SK-N-MC (cell line): ENCODE measurements at regions not wholly inside any gene's neighbourhood (a gene's known extent, or its start where the extent isn't known, plus 50 kb on each side); places are given as distances from the start of the nearest gene placed in this dataset.
"Not testable (repeated sequence)": the region's sequence is repeated elsewhere in the genome, so short reads cannot be mapped to it uniquely, and the experiment has no call there.

Source experiments
- DNase-seq: peaks from one replicate; pipeline ENCODE4 v3.0.0-alpha.2; 2011; ENCODE audit warnings: low read depth, low spot score
- H3K27ac ChIP-seq: fragments of 200-600 bp; sonication (generic); 2 replicates; pipeline ENCODE4 v1.5.1; 2016; ENCODE audit warnings: mixed run types
- H3K36me3 ChIP-seq: fragments of 200-600 bp; sonication (generic); 2 replicates; pipeline ENCODE4 v1.6.1; 2017; ENCODE audit warnings: antibody characterized with exemption, low read length, mixed read lengths; ENCODE audit not compliant: insufficient read depth
- H3K4me3 ChIP-seq: fragments of 200-600 bp; sonication (generic); 2 replicates; pipeline ENCODE4 v1.5.1; 2016
- H3K9ac ChIP-seq: fragments of 200-600 bp; sonication (generic); 2 replicates; pipeline ENCODE4 v1.8.0; 2017; ENCODE audit warnings: mixed run types, mixed read lengths; ENCODE audit not compliant: insufficient read length
- H3K9me3 ChIP-seq: fragments of 200-600 bp; sonication (generic); 2 replicates; pipeline ENCODE4 v1.6.1; 2017; ENCODE audit warnings: low read depth, mild to moderate bottlenecking, antibody characterized with exemption, low read length, moderate library complexity, mixed read lengths
- EZH2 ChIP-seq: fragments of 200-600 bp; sonication (generic); IDR thresholded peaks from one replicate; pipeline ENCODE4 v1.6.1; 2017; ENCODE audit warnings: antibody characterized with exemption
- FOXP2 ChIP-seq: optimal IDR thresholded peaks from 2 replicates; pipeline ENCODE3; 2011; ENCODE audit warnings: mild to moderate bottlenecking, moderate library complexity; ENCODE audit not compliant: insufficient read depth; ENCODE audit errors: extremely low read length, control extremely low read depth
- POLR2AphosphoS5 ChIP-seq: IDR thresholded peaks from 2 replicates; pipeline ENCODE4 v1.6.1; 2012; ENCODE audit warnings: mild to moderate bottlenecking, low read depth, low read length, borderline replicate concordance

DNA sequence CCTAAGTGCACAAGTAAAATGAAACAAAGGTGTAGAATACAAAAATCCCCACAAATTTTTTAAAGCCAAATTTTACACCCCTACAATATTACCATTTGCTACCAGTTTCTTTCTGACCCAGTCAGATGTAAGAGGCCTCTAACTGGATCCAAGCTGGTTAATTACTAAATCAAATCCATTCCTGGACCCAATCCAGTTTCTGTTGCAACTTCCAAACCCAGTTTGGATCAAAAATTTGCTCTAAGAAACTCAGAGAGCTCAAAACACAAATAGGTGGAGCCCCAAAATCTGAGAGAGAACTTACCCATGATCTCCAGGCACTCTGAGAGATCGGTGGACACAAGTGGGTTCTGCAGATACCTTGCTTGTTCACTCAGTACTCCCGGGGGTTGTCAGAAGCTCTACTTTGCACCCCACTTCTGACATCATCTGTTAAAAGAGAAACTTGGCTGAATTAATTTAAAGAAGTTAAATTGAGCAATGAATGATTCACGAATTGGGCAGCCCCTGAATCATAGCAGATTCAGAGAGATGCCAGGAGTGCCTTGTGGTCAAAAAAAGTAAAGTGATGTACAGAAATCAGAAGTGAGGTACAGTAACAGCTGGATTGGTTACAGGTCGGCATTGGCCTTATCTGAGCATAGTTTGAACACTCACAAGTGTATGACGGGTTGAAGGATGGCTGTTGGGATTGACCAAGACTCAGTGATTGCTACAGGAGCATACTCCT lies 448.0 kb downstream of the KCNT2 start:
- H3K9ac ChIP-seq, result no peak overlapping the region
- no peak for TF ChIP-seq FOXP2
- no peak for TF ChIP-seq POLR2AphosphoS5
- no peak for TF ChIP-seq EZH2
- no peaks in the 10 kb centered on the region for H3K9me3 ChIP-seq
- no peaks in the 10 kb centered on the region for H3K36me3 ChIP-seq
- no peak for DNase-seq
- H3K4me3 ChIP-seq, result no peak overlapping the region
- no peak overlapping the region for H3K27ac ChIP-seq

DNA sequence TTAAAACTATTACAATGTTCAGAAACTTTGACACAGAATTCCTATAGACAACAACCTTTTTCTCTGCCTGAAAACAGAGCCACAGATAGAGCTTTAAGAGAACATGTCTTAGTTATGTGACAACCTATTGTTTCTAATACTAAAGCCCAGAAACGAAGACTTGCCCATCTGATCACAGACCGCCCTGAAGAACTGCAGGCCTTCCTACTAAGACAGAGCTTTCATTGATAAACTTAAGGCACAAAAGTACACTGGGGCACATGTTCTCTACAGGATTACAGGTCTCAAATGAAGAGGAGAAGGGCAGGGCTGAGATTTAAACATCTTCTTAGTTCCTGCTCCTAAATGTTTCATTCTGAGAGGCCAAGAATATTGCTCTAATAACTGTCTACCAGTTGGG lies 452.7 kb downstream of the KCNT2 start:
- H3K9me3 ChIP-seq, result no peaks in the 10 kb centered on the region
- H3K9ac ChIP-seq, result no peak overlapping the region
- H3K36me3 ChIP-seq, result no peaks in the 10 kb centered on the region; the same call in 1 of the 2 replicates
- TF ChIP-seq FOXP2 (no peak), EZH2 (no peak), POLR2AphosphoS5 (no peak)
- DNase-seq, result no peak
- no peak overlapping the region for H3K4me3 ChIP-seq
- no peak overlapping the region for H3K27ac ChIP-seq

DNA sequence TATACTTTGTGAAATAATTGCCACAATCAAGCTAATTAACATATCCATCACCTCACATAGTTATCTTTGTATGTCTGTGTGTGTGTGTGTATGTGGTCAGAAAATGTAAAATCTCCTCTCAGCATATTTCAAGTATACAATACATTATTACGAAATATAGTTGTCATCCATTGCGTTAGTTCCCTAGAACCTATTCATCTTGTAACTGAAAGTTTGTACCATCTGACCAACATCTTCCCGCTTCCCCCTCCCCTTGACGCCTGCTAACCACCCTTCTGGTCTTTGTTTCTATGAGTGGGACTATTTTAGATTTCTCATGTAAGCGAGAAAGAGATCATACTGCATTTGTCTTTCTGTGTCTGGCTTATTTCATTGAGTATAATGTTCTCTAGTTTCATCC lies 455.3 kb downstream of the KCNT2 start:
- DNase-seq, result no peak
- no peak overlapping the region for H3K9ac ChIP-seq
- TF ChIP-seq EZH2, result no peak
- TF ChIP-seq FOXP2, result no peak
- no peak for TF ChIP-seq POLR2AphosphoS5
- H3K4me3 ChIP-seq, result no peak overlapping the region
- no peaks in the 10 kb centered on the region; the same call in 1 of the 2 replicates for H3K36me3 ChIP-seq
- no peak overlapping the region for H3K27ac ChIP-seq
- no peaks in the 10 kb centered on the region for H3K9me3 ChIP-seq

DNA sequence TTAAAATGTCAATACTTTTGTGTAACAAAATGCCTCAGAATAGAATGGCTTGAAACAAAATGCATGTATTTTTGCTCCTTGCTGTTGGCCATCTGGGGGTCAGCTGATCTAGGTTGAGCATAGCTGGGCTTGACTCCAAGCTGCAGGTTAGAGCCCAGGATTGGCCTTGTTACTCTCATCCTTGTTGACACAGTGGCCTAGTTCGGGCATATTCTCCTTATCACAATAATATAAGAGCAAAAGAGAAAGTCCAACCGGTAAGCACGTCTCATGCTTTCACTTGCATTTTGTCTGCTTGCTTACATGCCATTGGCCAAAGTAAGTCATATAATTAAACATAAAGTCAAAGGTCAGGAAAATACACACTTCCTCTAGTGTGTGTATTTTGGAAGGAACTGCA lies 456.2 kb downstream of the KCNT2 start:
- no peaks in the 10 kb centered on the region; the same call in 1 of the 2 replicates for H3K36me3 ChIP-seq
- H3K27ac ChIP-seq, result no peak overlapping the region
- no peak for DNase-seq
- H3K9ac ChIP-seq, result no peak overlapping the region
- no peak for TF ChIP-seq FOXP2
- H3K9me3 ChIP-seq, result no peaks in the 10 kb centered on the region
- no peak overlapping the region for H3K4me3 ChIP-seq

DNA sequence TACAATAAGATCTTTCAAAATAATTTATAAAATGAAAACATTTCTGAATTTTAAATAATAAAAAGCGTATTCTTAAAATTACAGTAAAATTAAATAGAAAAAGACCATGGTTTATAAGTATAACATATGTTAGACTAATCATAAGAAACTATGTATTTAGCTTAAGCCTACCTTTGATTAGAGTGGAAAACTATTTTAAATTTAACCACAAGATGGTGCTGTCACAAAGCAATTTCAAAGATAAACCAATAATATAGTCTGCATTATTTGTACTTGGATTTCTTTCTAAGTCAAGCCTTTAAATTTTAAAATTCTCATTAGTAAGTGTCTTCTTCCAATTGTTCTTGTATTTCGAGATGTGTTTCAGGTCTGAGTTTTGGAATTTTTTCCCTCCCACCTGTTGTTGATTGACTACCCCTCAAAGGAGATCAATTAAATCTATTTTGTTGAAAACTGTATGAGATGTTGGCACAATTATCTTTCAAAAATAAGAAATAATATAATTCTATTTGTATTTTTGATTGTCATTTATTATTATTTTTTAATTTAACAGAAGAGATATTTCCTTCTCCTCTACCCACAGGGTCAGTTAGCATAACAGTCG lies 459.8 kb downstream of the KCNT2 start:
- Histone ChIP-seq H3K4me3 (no peak overlapping the region), H3K9me3 (no peaks in the 10 kb centered on the region), H3K36me3 (no peaks in the 10 kb centered on the region), H3K27ac (no peak overlapping the region), H3K9ac (no peak overlapping the region)
- TF ChIP-seq EZH2 (no peak), FOXP2 (no peak), POLR2AphosphoS5 (no peak)
- peak; percentile 62 for DNase-seq

DNA sequence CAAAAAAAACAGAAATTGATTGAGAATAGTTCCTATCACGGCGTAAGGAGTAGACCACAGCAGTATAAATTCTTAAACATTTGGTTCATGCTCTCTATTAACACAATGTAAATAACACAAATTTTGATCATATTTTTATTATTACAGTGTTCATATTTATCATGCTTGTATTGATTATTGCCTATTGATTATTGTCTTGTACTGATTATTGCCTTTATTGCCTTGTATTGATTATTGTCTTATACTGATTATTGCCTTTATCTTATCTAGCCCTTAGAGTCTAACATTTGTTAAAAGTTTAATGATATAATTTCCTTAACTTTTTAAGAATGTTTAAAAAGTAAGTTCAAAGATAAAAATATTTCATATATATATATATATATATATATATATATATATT lies 460.7 kb downstream of the KCNT2 start:
- TF ChIP-seq EZH2 (no peak), FOXP2 (no peak), POLR2AphosphoS5 (no peak)
- Histone ChIP-seq H3K9me3 (no peaks in the 10 kb centered on the region), H3K36me3 (no peaks in the 10 kb centered on the region), H3K27ac (no peak overlapping the region), H3K9ac (no peak overlapping the region), H3K4me3 (no peak overlapping the region)
- DNase-seq, result no peak

DNA sequence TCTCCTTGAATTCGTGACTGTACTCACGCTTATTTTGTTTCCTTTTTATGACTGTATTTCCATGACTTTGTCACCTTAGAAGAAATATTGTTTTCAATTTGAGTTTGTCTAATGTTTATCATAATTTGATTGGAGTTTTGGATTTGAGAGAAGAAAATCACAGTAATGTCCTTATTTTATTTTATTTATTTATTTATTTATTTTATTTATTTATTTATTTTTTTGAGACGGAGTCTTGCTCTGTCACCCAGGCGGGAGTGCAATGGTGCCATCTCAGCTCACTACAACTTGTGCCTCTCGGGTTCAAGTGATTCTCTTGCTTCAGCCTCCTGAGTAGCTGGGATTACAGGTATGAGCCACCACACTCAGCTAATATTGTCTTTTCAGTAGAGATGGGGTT lies 463.1 kb downstream of the KCNT2 start:
- DNase-seq, H3K9me3 ChIP-seq, H3K9ac ChIP-seq, H3K27ac ChIP-seq, H3K4me3 ChIP-seq, H3K36me3 ChIP-seq: not testable (repeated sequence)

DNA sequence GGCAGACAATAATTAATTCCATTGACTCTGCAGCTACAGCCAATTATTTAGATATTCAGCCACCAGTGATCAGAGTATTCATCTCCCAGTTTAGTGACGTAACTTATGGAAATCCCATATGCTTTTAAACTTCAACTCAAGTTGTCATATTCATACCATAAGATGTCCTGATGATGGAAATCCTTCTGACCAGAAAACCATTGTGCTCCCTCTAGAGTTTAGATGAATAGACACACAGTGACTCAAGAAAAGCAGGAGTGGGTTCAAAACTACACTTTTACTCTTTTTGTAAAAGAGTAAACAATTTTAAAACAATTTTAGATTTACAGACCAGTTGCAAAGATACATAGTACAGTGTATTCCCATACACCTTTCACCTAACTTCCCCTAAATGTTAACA lies 463.7 kb downstream of the KCNT2 start:
- H3K9me3 ChIP-seq, result no peaks in the 10 kb centered on the region
- no peak overlapping the region for H3K4me3 ChIP-seq
- H3K36me3 ChIP-seq, result no peaks in the 10 kb centered on the region
- no peak overlapping the region for H3K9ac ChIP-seq
- TF ChIP-seq POLR2AphosphoS5, result no peak
- no peak overlapping the region for H3K27ac ChIP-seq
- no peak for DNase-seq

DNA sequence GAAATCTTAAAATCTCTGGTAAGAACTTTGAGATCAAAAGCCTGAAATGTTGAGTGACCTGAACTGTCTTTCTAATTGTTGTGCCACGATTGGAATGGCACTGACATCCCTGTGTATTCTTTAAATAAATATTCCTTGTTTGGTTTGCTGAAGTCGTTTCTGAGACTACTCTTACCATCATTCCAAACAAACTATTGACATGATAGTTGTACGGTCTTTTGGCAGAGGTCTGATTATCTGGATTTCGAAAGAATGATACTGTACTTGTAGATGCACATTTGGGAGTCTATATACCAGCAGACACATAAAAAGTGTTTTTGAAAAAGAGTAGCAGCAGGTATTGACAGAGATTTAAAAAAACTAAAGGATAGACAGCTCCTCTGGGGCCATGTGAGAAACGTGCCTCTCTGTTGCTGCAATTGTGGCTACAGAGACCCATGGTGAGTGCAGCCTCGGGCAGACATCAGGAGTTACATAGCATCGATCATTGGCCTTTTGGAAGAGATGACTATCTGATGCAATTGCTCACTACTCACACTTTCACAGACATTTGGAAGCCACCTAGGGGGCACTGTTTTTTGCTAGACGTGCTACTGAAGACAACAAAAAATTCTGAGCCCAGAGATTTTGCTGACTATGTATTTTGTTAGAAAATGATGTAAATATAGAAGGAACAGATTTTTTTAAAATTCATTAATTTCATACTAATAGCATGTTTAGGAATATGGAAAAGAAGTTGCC lies 464.5 kb downstream of the KCNT2 start:
- Histone ChIP-seq H3K36me3 (no peaks in the 10 kb centered on the region), H3K4me3 (no peak overlapping the region), H3K27ac (no peak overlapping the region), H3K9me3 (no peaks in the 10 kb centered on the region), H3K9ac (no peak overlapping the region)
- TF ChIP-seq FOXP2 (no peak), EZH2 (no peak), POLR2AphosphoS5 (no peak)
- no peak for DNase-seq
